ENCODE measurements at regions not wholly inside any gene's neighbourhood (a gene's known extent, or its start where the extent isn't known, plus 50 kb on each side); places are given as distances from the start of the nearest gene placed in this dataset.
A peak's percentile ranks its signal among the peaks of the same experiment; 100 is the strongest.
"Not testable (repeated sequence)": the region's sequence is repeated elsewhere in the genome, so short reads cannot be mapped to it uniquely, and the experiment has no call there.

GRCh38 chr2:138324068-138324771 lies 177.3 kb upstream of the SPOPL start:
- no peak for DNase-seq

GRCh38 chr2:138327967-138328366 lies 173.6 kb upstream of the SPOPL start:
- no peak for DNase-seq

DNA sequence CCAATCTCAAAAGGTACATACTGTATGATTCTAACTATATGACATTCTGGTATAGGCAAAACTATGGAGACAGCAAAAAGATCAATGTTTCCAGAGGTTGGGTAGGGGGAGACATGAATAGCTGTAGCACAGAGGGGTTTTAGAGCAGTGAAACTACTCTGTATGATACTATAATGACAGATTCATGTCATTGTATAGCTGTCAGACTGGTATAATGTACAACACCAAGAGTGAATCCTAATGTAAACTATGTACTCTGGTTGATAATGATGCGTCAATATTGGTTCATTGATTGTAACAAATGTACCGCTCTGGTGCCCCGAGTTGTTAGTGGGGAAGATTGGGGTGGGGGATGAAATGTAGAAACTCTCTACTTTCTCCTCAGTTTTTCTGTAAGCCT lies 172.4 kb upstream of the SPOPL start:
- DNase-seq = no peak

DNA sequence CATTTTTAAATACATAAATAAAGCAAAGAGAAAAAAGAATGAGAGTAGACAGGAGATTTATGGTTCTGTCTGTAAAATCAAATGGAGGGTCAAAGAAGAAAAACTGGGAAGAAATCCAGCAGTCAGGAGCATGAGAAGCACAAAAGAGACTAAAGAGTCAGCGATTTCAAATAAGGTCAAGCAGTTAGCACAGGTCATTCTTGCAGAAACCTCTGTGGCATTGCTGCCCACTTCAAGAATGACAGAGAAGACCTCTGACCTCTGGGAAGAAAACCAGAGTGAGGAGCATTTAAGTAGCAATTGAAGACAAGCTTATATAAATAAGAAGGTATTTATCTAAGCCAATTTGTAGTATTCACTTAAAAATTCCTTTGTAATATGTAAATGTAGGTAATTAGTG lies 172.0 kb upstream of the SPOPL start:
- no peak for DNase-seq

GRCh38 chr2:138333121-138333520 lies 168.4 kb upstream of the SPOPL start:
- no peak for DNase-seq

- DNase-seq = no peak
Observed at GRCh38 chr2:138333677-138334076, 167.9 kb upstream of the SPOPL start.

- DNase-seq = no peak
Observed at GRCh38 chr2:138334323-138334722, 167.2 kb upstream of the SPOPL start.

DNA sequence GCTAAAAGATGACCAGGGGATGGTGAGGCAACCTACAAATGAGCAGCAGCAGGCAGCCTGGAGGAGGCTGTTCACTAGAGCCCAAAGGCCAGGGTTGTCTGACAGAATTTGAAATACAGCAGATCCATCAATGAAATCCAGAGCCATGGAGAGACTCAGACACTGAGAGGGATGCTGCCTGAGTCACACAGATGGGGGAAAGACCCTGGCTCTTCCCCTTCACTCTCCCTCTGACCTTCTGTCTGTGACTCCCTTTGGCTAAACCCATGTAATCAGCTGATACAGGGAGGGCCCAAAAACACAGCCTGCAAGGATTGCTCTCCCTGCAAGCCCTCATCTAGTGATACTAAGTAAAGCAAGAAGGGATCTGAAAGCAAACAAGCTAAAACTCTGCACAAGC lies 166.5 kb upstream of the SPOPL start:
- no peak for DNase-seq

GRCh38 chr2:138336146-138336545 lies 165.4 kb upstream of the SPOPL start:
- DNase-seq = no peak

DNA sequence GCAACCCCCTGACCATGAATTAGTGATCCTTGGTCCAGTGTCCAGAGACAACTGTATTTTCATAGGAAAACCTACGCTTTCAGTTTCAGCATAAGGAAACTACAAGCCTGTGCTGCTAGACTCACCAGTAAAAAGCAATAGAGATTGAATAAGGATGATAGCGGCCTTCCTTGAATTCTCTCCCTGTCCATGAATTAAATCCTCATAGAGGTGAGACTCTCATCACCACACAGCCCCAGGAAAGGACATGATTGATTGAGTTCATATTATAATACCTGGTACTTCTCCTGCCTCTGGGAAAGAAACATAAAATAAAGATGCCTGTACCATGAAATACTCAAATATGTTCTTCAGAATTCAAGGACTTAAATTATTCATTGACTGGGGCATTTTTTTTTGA lies 146.3 kb upstream of the SPOPL start:
- DNase-seq = no peak

- DNase-seq = no peak
Observed at GRCh38 chr2:138356178-138356577, 145.4 kb upstream of the SPOPL start.

GRCh38 chr2:138359532-138359931 lies 142.0 kb upstream of the SPOPL start:
- no peak for DNase-seq

- DNase-seq = no peak
Observed at GRCh38 chr2:138364554-138365162, 136.9 kb upstream of the SPOPL start.

DNA sequence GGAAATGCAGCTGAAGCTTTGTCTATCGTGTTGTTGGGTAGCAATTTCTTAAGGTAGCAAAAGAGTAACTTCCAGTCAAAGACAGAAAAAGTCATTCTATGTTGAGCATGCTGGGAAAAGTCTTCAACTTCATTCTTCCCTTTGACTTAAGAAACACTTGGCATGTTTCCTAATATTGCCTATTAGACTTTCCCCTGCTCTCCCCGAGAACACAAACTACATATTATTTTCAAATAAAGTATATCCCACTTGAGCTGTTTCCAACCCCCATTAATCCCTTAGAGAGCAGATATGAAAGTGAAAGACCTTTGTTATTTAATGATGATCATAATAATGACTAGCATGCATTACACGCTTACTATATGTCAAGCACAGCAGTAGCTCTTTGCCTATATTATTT lies 136.0 kb upstream of the SPOPL start:
- no peak for DNase-seq

GRCh38 chr2:138369856-138370255 lies 131.7 kb upstream of the SPOPL start:
- DNase-seq = no peak

DNA sequence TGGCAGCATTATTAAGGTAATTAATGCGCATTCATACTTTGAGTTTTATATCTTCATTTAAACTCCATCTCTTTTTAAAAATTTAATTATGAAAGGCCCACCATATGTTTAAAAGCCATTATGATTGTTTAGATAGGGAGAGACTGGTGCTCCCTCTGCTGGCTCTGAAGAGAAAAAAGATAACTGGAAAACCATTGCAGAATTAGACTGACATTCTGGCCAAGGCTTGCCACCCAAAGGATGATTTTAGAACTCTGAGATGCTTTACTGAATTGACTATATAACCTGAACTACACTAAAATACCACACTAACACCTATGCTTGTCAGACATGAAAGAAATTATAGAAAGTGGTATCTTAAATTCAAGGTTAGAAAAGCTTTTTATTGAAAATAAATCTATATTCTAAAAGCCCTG lies 127.6 kb upstream of the SPOPL start:
- DNase-seq = peak; percentile 20

GRCh38 chr2:138381373-138381772 lies 120.2 kb upstream of the SPOPL start:
- DNase-seq = no peak

- no peak for DNase-seq
Observed at GRCh38 chr2:138382672-138383071, 118.9 kb upstream of the SPOPL start.

DNA sequence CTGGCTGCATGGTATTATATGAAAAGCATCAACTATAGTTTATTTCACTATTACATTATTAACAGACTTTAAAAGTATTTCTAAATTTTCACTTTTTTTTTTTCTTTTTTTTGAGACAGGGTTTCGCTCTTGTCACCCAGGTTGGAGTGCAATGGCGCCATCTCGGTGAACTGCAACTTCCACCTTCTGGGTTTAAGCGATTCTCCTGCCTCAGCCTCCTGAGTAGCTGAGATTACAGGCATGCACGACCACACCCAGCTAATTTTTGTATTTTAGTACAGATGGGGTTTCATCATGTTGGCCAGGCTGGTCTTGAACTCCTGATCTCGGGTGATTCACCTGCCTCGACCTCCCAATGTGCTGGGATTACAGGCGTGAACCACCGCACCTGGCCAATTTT lies 115.4 kb upstream of the SPOPL start:
- not testable (repeated sequence) for DNase-seq

DNA sequence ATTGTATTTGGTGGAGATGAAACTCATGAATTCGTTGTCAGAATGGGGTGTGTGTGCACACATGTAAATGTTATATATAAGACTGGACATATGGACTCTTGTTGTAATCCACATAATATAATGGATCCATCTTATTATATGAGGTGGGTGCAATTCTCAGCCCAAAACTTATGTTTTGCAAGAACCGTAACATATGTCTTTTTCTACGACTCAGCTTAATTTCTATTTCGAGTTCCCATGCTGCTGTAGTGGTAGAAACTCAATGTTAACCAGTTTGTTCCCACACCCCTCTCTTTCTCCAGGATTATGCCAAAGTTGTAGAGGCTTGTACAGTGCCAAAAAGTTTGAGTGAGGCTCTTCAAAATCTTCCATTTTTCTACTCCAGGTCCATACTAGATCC lies 112.5 kb upstream of the SPOPL start:
- DNase-seq = no peak

GRCh38 chr2:138390316-138390945 lies 111.1 kb upstream of the SPOPL start:
- DNase-seq = no peak

- DNase-seq = no peak
Observed at GRCh38 chr2:138391946-138392345, 109.6 kb upstream of the SPOPL start.

GRCh38 chr2:138395565-138396306 lies 105.8 kb upstream of the SPOPL start:
- no peak for DNase-seq

- DNase-seq = no peak
Observed at GRCh38 chr2:138396843-138397242, 104.7 kb upstream of the SPOPL start.

Data from NCI-H1694 (cell line).